ENCODE measurements at regions not wholly inside any gene's neighbourhood (a gene's known extent, or its start where the extent isn't known, plus 50 kb on each side); places are given as distances from the start of the nearest gene placed in this dataset.

- intact Hi-C loops (cut with DNase I) = no loop called here
- H3K36me3 ChIP-seq = no peaks in the 10 kb centered on the region
- ATAC-seq = no peak
- no peaks in the 10 kb centered on the region for H3K4me1 ChIP-seq
- no peak for DNase-seq
- no peak overlapping the region for H3K4me3 ChIP-seq
- no peak overlapping the region for H3K27ac ChIP-seq
- H3K9me3 ChIP-seq = no peaks in the 10 kb centered on the region
- H3K27me3 ChIP-seq (ENCODE audit: low read depth) = no peaks in the 10 kb centered on the region
- TF ChIP-seq CTCF (IDR thresholded peaks at IDR 0.05) = no peak
Measured at GRCh38 chr7:48868916-48869315, 55.4 kb upstream of the CDC14C start.

- intact Hi-C loops (cut with DNase I) = no loop called here
- no peaks in the 10 kb centered on the region for H3K9me3 ChIP-seq
- no peaks in the 10 kb centered on the region for H3K27me3 ChIP-seq (ENCODE audit: low read depth)
- H3K27ac ChIP-seq = no peak overlapping the region
- H3K4me3 ChIP-seq = no peak overlapping the region
- DNase-seq (no peak), ATAC-seq (no peak)
- no peaks in the 10 kb centered on the region for H3K4me1 ChIP-seq
- no peaks in the 10 kb centered on the region for H3K36me3 ChIP-seq
- TF ChIP-seq CTCF (IDR thresholded peaks at IDR 0.05) = no peak
Measured at GRCh38 chr7:48872548-48872947, 51.8 kb upstream of the CDC14C start.

All from lower lobe of right lung (tissue), 2 donors.